GM23338 (cell line): ENCODE measurements at regions not wholly inside any gene's neighbourhood (a gene's known extent, or its start where the extent isn't known, plus 50 kb on each side); places are given as distances from the start of the nearest gene placed in this dataset.

Experiments used
- ATAC-seq: fragments of 200-7000 bp; cut with Tn5 transposase; 3 replicates; pipeline ENCODE4 v1.9.1; 2020
- DNase-seq: peaks from one replicate; pipeline ENCODE4 v3.0.0-alpha.2; 2015; ENCODE audit warnings: low spot score
- H2AFZ ChIP-seq: fragments of 200-600 bp; sonication (generic); 2 replicates; pipeline ENCODE4 v1.8.0; 2016; ENCODE audit warnings: antibody characterized with exemption, mild to moderate bottlenecking, moderate library complexity
- H3F3A ChIP-seq: fragments of 200-600 bp; sonication (generic); replicated peaks from 2 replicates; pipeline ENCODE4 v1.8.0; 2017; ENCODE audit warnings: antibody characterized with exemption, mixed run types, low read depth
- H3K27ac ChIP-seq: fragments of 200-600 bp; sonication (generic); 2 replicates; pipeline ENCODE4 v1.6.1; 2016; ENCODE audit warnings: low read depth
- H3K27me3 ChIP-seq: fragments of 200-600 bp; sonication (generic); 2 replicates; pipeline ENCODE4 v1.8.0; 2016; ENCODE audit warnings: mild to moderate bottlenecking, mixed run types, moderate library complexity; ENCODE audit not compliant: insufficient read depth
- H3K36me3 ChIP-seq: fragments of 200-600 bp; sonication (generic); 2 replicates; pipeline ENCODE4 v1.8.0; 2016; ENCODE audit warnings: mild to moderate bottlenecking; ENCODE audit not compliant: insufficient read depth
- H3K4me1 ChIP-seq: fragments of 200-600 bp; sonication (generic); 2 replicates; pipeline ENCODE4 v1.8.0; 2016; ENCODE audit warnings: mild to moderate bottlenecking, moderate library complexity; ENCODE audit not compliant: insufficient read depth
- H3K4me2 ChIP-seq: fragments of 200-600 bp; sonication (generic); 2 replicates; pipeline ENCODE4 v1.7.1; 2017; ENCODE audit warnings: mixed run types
- H3K4me3 ChIP-seq: fragments of 200-600 bp; sonication (generic); 2 replicates; pipeline ENCODE4 v1.6.1; 2016; ENCODE audit warnings: mixed run types
- H3K79me2 ChIP-seq: fragments of 200-600 bp; sonication (generic); replicated peaks from 2 replicates; pipeline ENCODE4 v1.8.0; 2017; ENCODE audit warnings: mild to moderate bottlenecking; ENCODE audit not compliant: insufficient read depth
- H3K9me2 ChIP-seq: fragments of 200-600 bp; sonication (generic); 2 replicates; pipeline ENCODE4 v1.8.0; 2017; ENCODE audit not compliant: insufficient read depth
- H4K20me1 ChIP-seq: fragments of 200-600 bp; sonication (generic); replicated peaks from 2 replicates; pipeline ENCODE4 v1.8.0; 2017; ENCODE audit warnings: mild to moderate bottlenecking; ENCODE audit not compliant: insufficient read depth
- H3K27ac Mint-ChIP-seq: 2 replicates; pipeline ENCODE4 v1.8.0; 2020; ENCODE audit warnings: inconsistent platforms, mild to moderate bottlenecking, moderate library complexity, mixed read lengths
- H3K27me3 Mint-ChIP-seq: 3 replicates; pipeline ENCODE4 v1.8.0; 2022; ENCODE audit warnings: low read depth, mild to moderate bottlenecking, moderate library complexity, mixed read lengths, inconsistent platforms; ENCODE audit not compliant: insufficient read depth, poor library complexity
- H3K36me3 Mint-ChIP-seq: 3 replicates; pipeline ENCODE4 v1.8.0; 2021; ENCODE audit warnings: low read depth, mild to moderate bottlenecking, inconsistent platforms, moderate library complexity, mixed read lengths
- H3K4me1 Mint-ChIP-seq: 3 replicates; pipeline ENCODE4 v1.8.0; 2020; ENCODE audit warnings: mild to moderate bottlenecking, inconsistent platforms, mixed read lengths
- H3K4me3 Mint-ChIP-seq: 3 replicates; pipeline ENCODE4 v1.8.0; 2021; ENCODE audit warnings: moderate library complexity, mild to moderate bottlenecking, inconsistent platforms, mixed read lengths
- H3K9me3 Mint-ChIP-seq: 3 replicates; pipeline ENCODE4 v1.8.0; 2020; ENCODE audit warnings: moderate library complexity, mild to moderate bottlenecking, inconsistent platforms, mixed read lengths
- CREB1 ChIP-seq: fragments of 250-450 bp; sonication (Bioruptor Pico); IDR thresholded peaks from 2 replicates; pipeline ENCODE4 v1.5.0; 2020; ENCODE audit warnings: low read depth, mild to moderate bottlenecking, moderate library complexity
- CTCF ChIP-seq, 2 experiments: fragments of 200-600 bp in 1 of 2; sonication (generic) in 1 of 2; conservative IDR thresholded peaks; 2 replicates each; pipeline versions ENCODE4 v1.5.1 to v1.6.1; 2016 to 2017; ENCODE audit warnings: antibody characterized with exemption in 2 of 2, low read depth in 2 of 2, mild to moderate bottlenecking in 2 of 2, moderate library complexity in 1 of 2
- ETS1 ChIP-seq: IDR thresholded peaks from 2 replicates; pipeline ENCODE4 v1.6.1; 2016; ENCODE audit warnings: antibody characterized with exemption
- EZH2 ChIP-seq: fragments of 200-600 bp; sonication (generic); IDR thresholded peaks from one replicate; pipeline ENCODE4 v1.8.0; 2017; ENCODE audit warnings: antibody characterized with exemption, mild to moderate bottlenecking, low read depth; ENCODE audit not compliant: unreplicated experiment
- EZH2phosphoT487 ChIP-seq: fragments of 200-600 bp; sonication (generic); IDR thresholded peaks from one replicate; pipeline ENCODE4 v1.8.1; 2018; ENCODE audit warnings: antibody characterized with exemption; ENCODE audit not compliant: unreplicated experiment
- JUNB ChIP-seq: IDR thresholded peaks from one replicate; pipeline ENCODE4 v1.6.1; 2016; ENCODE audit warnings: antibody characterized with exemption; ENCODE audit not compliant: unreplicated experiment
- NANOG ChIP-seq: IDR thresholded peaks from 2 replicates; pipeline ENCODE4 v1.6.1; 2016; ENCODE audit warnings: antibody characterized with exemption, borderline replicate concordance
- POLR2AphosphoS5 ChIP-seq: IDR thresholded peaks from 2 replicates; pipeline ENCODE4 v1.6.1; 2016; ENCODE audit warnings: antibody characterized with exemption, low read depth
- REST ChIP-seq: IDR thresholded peaks from one replicate; pipeline ENCODE4 v1.6.1; 2018; ENCODE audit warnings: antibody characterized with exemption; ENCODE audit not compliant: unreplicated experiment
- STAT1 ChIP-seq: IDR thresholded peaks from one replicate; pipeline ENCODE4 v1.6.1; 2016; ENCODE audit warnings: antibody characterized with exemption; ENCODE audit not compliant: unreplicated experiment
- ZNF114 ChIP-seq: fragments of 250-450 bp; sonication (Bioruptor Pico); IDR thresholded peaks from 2 replicates; pipeline ENCODE4 v1.5.0; 2020; ENCODE audit warnings: mild to moderate bottlenecking, moderate library complexity
- ZNF331 ChIP-seq: fragments of 250-450 bp; sonication (Bioruptor Pico); IDR thresholded peaks from 2 replicates; pipeline ENCODE4 v1.5.0; 2020; ENCODE audit warnings: low read depth, mild to moderate bottlenecking, moderate library complexity
- ZNF462 ChIP-seq: fragments of 250-450 bp; sonication (Bioruptor Pico); IDR thresholded peaks from 2 replicates; pipeline ENCODE4 v1.5.0; 2020; ENCODE audit warnings: mild to moderate bottlenecking, moderate library complexity

GRCh38 chr18:23397907-23398306 lies 55.2 kb upstream of the RIOK3 start:
- Mint-ChIP-seq H3K9me3 (no peaks in the 10 kb centered on the region), H3K27ac (no peak overlapping the region), H3K27me3 (no peaks in the 10 kb centered on the region), H3K4me1 (peaks cover 27% of the 10 kb centered on the region), H3K36me3 (peaks cover 5% of the 10 kb centered on the region; the same call in 2 of the 3 replicates), H3K4me3 (no peak overlapping the region)
- DNase-seq: no peak
- no peaks in the 10 kb centered on the region for H3F3A ChIP-seq
- TF ChIP-seq JUNB (no peak), CTCF (conservative IDR thresholded peaks at IDR 0.05; ENCODE audit: low read depth in 2 of 2) (no peak), ETS1 (no peak), NANOG (no peak), EZH2phosphoT487 (no peak), EZH2 (no peak), ZNF331 (CRISPR knock-in tag) (no peak), ZNF114 (CRISPR knock-in tag) (no peak), REST (no peak), ZNF462 (CRISPR knock-in tag) (no peak), STAT1 (no peak), POLR2AphosphoS5 (no peak), CREB1 (CRISPR knock-in tag) (no peak)
- H2AFZ ChIP-seq: no peak overlapping the region
- no peaks in the 10 kb centered on the region for H4K20me1 ChIP-seq
- H3K79me2 ChIP-seq: no peaks in the 10 kb centered on the region
- no peak overlapping the region for H3K4me3 ChIP-seq
- peaks cover 9% of the 10 kb centered on the region; the same call in 1 of the 2 replicates for H3K9me2 ChIP-seq
- no peaks in the 10 kb centered on the region for H3K36me3 ChIP-seq
- H3K27ac ChIP-seq: no peak overlapping the region
- peaks cover 15% of the 10 kb centered on the region for H3K4me1 ChIP-seq
- no peaks in the 10 kb centered on the region for H3K27me3 ChIP-seq
- ATAC-seq: no peak
- no peak overlapping the region for H3K4me2 ChIP-seq
